GM21576 (cell line): ENCODE measurements at regions not wholly inside any gene's neighbourhood (a gene's known extent, or its start where the extent isn't known, plus 50 kb on each side); places are given as distances from the start of the nearest gene placed in this dataset.
"Not testable (repeated sequence)": the region's sequence is repeated elsewhere in the genome, so short reads cannot be mapped to it uniquely, and the experiment has no call there.

Experiments
- ATAC-seq: cut with Tn5 transposase; IDR thresholded peaks from one replicate; pipeline ENCODE4 v1.9.1; 2021; ENCODE audit warnings: mild to moderate bottlenecking, moderate library complexity; ENCODE audit not compliant: unreplicated experiment

DNA sequence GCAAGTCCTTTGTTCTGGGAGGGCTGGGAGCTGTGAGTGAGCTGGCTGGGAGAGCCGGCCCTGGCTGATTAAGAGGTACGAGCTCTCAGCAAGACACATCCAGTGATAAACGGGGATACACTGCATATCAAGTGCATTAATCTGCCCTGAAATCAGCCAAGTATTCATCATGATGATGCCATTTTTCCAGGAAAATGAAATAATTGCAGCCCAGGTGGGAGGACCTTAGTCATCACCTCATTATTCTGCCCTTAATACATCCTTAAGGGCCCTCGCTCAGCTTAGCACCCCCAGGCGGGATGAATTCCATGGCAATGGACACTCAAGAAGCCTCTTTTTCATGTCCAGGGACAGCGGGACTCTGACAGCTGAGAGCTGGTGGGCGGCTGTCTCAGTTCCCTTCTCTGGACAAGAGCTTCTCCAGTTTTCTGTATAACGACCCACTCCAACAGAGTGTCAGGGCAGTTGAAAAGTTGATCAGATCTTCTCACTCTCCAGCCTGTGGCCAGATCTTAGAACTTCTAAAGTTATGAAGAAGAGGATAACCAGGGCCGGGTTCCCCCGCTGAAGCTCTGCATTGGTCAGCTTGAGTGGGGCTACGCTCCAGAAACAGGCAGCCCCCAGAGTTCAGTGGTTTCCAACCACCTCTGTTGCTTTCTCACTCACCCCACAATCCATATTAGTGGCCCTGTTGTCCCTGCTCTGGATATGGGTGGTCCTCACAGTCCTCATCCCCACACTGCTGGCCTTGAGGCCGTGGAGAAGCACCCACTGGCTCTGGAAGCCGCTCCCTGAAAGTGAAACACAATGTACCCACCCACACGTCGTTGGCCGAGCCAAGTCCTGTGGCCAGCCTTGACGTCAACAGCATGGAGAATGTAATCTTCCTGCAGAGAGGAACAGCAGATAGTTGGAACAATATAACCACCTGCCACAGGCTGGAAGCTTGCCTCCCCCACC is 306.2 kb upstream of the DIO3 start:
- no peak for ATAC-seq

DNA sequence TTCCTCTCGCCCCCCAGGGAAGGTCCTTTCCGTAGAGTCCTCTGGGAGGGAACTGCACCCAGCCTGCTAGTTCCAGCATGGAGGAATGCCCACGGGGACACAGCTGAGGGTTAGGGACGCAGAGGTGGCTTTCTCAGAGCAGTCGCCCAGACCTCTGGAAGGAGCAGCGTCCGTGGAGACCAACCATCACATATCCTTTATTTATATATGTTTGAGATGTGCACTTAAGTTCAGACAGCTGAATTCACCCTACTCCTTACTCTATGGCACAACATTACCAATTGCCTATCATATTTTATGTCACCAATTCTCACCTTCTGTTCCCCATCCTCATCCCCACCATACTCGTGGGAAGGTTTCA is 305.6 kb upstream of the DIO3 start:
- no peak for ATAC-seq

DNA sequence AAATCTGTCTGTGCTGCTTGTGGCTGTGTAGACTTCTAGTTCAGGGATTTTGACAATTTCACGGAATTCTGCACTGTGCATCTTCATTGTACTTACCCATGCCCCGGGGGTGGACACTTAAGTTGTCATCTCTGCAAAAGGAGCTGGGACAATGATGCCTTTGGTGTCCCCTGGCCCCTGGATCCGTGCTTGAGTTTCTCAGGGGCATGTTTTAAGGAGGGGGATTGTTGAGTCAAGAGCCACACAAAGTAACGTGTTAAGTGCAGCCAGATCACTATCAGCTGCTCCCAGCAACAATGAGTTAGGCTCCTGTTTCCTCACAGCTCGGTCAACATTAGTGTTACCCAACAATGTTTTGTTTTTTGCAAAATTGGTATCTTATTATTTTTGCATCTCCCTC is 305.0 kb upstream of the DIO3 start:
- no peak for ATAC-seq

DNA sequence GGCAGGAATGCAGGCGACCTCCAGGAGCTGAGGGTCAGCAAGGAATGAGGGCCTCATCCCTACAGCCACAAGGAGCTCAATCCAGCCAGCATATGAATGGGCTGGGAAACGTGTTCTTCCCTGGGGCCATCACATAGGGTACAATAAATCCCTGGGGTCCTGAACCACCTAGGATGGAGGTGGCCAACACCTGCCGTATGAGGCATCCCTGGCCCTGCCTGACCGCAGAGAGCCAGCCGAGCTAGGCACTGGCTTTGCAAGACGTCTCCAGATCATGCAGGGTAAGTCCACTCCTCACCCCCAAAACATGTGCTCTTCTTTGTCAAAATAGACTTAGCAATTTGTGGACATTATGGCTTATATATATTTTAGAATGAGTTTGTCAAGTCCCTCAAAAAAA is 303.7 kb upstream of the DIO3 start:
- ATAC-seq, result no peak

DNA sequence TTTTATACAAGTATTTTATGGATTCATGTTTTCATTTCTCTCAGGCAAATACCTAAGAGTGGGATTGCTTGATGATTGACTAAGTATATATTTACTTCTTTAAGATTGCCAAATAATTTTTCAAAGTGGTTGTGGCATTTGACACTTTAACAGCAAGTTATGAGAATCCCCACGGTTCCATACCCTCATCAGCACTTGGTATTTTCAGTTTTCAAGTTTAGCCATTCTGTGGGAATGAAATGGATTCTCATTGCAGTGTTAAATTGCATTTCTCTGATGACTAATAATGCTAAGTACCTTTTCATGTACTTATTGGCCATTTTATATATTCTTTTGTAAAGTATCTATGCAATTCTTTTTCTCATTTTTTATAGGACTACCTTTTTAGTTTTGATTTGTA is 301.5 kb upstream of the DIO3 start:
- no peak for ATAC-seq

DNA sequence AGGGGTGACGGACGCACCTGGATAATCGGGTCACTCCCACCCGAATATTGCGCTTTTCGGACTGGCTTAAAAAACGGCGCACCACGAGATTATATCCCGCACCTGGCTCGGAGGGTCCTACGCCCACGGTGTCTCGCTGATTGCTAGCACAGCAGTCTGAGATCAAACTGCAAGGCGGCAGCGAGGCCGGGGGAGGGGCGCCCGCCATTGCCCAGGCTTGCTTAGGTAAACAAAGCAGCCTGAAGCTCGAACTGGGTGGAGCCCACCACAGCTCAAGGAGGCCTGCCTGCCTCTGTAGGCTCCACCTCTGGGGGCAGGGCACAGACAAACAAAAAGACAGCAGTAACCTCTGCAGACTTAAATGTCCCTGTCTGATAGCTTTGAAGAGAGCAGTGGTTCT is 294.9 kb upstream of the DIO3 start:
- not testable (repeated sequence) for ATAC-seq

DNA sequence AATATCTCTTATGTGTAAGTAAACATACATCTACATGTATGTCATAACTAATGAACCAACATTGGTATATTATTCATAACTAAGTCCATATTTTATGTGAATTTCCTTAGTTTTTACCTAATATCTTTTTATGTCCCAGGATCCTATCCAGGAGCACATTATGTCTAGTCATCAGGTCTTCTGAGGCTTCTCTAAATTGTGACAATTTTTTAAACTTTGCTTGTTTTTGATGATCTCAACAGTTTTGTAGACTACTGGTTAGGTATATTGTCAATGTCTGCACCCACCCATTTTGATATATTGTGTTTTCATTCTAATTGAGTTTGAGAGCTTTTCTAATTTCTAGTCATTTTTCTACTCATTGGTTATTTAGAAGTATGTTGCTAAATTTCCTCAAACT is 288.2 kb upstream of the DIO3 start:
- ATAC-seq, result no peak

DNA sequence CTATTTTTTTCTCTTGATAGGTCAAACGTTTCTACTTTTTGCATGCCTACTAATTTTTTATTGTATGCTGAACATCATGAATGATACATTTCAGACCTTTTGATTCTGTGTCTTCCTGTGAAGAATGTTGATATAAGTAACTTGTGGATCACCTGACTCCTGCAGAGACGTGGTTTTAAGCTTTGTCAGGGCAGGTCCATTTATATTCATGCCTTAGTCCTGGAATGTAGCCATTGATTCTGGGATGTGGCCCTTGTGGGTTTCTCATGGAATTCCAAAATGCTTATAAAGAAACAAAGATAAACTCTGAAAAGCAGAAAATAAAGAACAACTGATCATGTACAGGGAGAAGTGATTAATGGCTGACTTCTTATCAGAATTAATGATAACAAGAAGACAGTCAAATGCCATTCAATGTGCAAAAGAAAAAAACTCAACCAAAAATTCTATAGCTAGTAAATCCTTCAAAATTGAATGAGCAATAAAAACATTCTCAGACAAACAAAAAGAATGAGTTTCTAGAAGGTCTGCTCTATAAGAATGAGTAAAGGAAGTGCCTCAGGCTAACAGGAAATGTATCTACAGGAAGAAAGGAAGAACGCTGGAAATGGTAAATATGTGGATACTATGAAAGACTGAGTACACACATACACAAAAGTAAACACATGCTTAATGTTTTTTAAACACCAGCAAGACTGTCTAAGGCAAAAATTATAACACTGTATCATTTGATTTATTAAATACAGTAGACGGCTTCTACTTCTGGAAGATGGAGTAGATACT is 284.8 kb upstream of the DIO3 start:
- no peak for ATAC-seq

DNA sequence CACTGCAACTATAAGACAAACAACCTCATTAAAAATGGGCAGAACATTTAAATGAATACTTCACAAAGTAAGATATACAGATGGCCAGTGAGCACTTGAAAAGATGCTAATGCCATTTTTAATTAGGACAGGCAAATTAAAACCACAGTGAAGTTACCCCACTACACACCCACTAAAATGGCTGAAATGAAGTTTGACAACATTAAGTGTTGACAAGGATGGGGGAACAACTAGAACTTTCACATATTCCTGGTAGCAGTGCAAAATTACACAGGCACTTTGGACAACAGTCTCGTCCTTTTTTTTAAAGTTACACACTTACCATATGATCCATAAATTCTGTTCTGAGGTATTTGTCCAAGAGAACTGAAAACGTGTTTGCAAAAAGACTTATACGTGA is 278.9 kb upstream of the DIO3 start:
- ATAC-seq, result no peak

DNA sequence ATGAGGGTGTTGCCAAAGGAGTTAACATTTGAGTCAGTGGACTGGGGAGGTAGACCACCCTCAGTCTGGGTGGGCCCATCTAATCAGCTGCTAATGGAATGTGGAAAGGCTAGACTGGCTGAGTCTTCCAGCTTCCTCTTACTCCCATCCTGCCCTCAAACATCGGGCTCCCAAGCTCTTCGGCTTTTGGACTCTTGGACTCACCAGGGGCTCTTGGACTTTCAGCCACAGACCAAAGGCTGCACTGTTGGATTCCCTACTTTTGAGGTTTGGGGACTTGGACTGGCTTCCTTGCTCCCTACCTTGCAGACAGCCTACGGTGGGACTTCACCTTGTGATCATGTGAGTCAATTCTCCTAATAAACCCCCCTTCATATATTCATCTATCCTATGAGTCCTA is 276.6 kb upstream of the DIO3 start:
- ATAC-seq, result no peak

DNA sequence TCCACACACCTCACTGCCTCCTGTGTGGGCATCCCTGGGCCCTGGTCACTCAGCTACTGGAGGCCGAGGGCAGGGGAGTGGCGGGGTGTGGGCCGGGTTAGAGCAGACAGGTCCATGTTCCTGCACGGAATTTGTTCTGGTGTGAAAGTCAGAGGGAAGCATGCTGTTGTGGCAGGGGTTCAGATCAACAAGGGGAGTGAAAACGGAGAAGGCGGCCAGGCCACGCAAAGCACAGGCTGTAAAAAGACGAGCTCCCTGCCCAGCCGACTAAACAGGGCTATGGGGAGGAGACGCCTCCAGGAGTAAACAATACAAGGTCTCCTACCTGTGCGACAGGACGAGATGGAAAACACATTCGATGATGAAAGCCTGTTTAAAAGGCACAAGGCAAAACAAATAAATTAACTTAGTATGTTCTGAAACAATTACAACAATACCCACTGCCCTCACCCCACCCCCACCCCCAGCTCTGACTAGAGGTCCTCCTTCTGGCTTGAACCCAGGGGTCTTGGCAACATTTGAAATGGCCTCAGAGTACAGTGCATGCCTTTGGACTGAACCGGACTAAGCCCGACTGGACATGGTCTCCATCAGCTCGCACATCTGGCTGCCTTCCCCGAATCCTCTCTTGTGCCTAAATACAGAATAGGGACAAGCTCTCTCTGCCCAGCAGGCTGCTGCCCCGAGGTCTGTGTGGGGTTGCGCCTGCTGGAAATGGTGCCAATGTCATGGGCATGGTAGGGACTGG is 274.9 kb upstream of the DIO3 start:
- no peak for ATAC-seq

DNA sequence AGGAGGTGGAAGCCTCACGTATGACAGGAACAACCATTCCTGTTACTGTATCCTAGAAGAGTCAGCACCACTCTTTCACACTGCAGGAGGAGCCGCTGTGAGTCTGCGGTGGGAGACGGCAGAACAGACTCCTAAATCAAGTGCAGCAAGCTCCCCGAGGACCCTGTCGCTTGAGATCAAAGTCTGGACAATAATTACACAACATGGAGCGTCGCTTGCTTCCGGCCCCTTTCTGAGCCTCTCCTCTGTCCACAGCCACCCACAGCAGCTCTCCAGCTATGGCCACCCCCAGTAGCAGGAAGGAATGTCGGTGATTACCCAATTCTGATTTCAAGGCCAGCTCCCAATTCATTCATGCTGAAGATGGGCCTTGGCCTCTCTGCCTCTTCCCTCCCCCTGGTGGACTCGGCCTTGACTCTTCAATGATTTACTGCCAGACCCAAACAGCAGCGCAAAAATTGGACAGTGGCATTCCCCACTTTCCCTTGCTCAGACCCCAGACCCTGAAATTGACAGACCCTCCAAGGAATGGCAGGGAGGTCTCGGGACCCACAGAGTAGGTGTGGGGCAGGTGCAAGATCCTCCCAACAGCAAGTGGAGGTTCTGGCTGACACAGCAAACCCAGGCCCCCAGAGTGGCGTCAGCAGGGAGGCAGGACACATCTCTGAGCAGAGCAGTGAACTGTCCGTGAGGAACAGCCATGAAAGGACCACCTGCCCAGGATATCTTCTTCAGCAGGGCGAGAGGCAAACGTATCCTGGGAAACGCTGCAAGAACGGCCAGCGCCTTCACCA is 272.7 kb upstream of the DIO3 start:
- ATAC-seq, result no peak

DNA sequence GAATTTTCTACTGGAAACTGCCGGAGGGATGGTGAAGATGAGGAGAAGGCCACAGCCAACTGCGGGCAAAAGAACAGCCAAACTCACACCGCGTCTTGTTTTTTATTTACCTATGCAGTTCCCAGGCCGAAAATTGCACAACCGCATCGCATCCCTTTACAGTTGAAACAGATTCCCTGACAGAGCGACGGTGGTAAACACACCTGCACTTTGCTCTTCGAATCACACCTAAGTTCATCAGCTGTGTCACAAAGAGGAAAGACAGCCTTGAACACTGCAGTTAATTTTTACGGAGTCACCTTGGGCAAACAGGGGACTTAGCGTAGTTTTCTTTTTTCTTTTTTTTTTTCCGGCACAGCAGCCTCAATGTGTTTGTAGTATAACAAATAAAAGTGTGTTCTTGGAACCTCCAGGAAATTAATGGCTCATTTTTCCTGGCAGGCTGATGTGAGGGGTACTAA is 272.0 kb upstream of the DIO3 start:
- ATAC-seq, result no peak

DNA sequence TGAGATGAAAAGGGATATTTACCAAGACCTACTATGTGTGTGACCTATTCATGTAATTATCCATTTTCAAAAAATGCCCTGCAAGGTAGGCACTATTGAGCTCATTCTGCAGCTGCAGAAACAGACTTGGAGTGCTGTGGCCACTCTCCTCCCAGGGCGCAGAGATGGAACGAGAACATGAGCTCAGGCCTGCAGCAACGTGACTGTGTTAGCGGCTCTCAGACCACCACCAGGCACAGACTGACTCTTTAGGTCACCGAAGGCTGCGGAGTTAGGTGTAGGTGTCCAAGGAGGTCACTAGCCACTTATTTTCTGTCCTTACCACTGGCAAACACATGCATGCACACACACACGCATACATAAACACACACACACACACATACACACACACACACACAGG is 271.4 kb upstream of the DIO3 start:
- no peak for ATAC-seq

DNA sequence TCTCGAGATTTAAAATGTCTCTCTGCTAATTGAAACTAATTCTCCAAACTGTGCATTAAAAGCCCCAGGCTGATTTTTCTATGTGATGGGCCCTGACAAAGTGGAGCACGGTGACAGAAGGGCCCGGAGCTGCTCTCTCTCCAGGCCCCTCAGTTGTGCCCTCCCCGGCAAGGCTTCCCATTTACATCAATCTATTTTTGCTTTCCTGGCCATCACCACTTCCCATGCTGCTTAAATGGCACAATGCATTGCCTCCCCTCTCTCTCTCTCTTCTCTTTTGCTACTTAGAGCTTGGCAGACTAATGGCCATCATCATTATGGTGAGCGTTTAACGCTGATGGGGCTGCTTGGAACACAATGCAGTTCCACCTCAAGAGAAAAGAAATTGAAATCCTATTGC is 270.7 kb upstream of the DIO3 start:
- ATAC-seq, result no peak

DNA sequence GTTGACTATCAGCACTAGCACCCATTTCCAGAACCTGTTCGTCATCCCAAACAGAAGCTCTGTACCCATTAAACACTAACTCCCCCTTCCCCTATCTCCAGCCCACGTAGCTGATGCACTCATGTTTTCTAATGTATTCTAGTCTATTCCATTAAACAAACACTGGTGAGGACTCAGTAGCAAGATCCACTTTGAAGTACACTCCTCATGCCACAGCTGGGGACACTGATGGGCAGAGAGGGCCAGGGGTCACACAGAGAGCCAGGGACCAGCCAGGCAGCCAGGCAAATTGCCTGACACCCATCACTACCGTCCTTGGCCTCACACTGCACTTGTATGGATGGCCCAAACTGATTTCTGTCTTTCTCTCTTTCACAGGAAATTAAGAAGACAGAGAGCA is 269.9 kb upstream of the DIO3 start:
- no peak for ATAC-seq

DNA sequence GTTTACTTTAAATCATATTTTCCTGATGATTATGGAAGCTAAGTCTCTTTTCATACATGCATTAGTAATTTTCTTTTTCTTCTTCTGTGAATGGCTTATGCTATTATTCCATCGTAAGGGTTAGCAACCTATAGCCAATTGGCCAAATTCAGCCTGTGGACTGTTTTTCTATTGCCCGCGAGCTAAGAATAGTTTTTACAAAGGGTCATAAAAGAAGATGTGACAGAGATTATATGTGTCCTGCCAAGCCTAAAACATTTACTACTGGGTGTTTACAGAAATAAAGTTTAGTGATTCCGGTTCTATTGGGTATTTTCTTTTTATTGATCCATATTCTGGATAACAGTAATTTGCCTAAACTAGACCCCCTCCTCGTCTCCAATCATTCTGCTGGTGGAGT is 268.8 kb upstream of the DIO3 start:
- no peak for ATAC-seq

DNA sequence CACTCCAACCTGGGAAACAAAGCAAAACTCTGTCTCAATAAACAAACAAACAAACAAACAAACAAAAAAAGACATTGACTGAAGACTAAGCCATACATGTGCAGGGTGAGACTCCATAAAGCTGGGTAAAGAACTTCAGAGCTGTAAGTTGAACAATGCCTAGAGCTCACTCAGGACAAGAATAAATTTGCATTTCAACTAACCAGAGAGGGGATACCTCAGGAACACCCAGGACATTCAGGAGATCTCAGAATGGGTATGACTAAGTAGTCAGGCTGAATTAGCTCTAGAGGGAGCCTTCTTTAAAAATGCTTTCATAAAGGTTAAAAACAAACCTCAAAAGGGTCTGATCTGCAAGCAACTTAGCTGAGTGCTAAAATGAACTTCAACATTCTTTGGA is 267.7 kb upstream of the DIO3 start:
- no peak for ATAC-seq

DNA sequence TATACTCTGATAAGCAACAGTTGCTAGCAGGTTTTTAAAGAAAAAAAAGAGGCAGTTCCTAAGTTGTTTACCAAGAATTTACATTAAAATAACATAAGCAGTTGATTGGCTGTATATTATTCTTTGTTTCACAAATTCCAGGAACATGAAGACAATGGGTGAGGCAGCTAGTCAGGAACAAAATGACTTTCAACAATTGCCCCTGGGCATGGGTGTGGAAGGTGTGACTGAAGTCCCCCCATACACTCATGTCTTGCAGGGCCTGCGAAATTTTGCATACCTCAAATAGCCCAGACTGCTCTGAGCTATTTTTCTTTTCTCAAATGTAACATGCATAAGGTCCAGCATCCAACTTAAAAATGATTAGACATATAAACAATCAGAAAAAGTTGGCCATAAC is 267.2 kb upstream of the DIO3 start:
- ATAC-seq, result no peak

DNA sequence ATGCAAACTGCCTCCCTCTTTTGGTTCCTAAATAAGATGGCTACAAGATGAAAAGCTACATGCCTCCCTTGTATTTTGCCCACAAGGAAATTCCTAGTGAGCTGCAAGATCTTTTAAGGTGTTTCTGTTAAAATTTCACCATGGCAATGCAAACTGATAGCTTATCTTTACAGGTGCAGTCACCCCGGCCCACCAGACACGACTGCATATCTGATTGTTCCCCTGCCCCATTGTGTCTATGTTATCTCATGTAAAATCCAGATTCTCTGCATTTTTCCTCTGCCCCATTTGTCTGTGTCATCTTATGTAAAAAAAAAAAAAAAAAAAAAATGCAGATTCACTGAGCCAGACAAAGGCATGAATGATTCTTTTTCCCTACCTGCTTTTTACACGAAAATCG is 261.5 kb upstream of the DIO3 start:
- ATAC-seq, result not testable (repeated sequence)

DNA sequence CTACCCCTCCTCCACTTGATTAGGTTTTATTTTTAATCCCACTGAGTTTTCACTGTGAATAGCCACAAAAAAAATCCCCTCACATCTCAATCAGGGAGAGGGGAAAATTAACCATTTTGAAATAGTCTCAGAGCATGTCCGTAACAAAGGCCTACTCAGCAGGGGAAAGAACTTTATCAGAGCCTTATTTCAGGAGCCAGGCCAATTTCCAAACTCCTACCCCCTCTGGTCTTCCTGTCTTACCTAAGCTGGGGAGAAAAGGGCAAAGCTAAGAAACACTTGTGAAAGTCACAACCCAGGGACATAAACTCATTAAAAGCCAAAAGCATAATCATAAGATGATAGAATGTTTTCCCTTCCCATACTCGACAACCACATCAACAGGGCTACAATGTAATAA is 260.3 kb upstream of the DIO3 start:
- ATAC-seq, result no peak
